Thyroid gland (tissue), 4 donors: ENCODE measurements at regions not wholly inside any gene's neighbourhood (a gene's known extent, or its start where the extent isn't known, plus 50 kb on each side); places are given as distances from the start of the nearest gene placed in this dataset.

Experiments
- POLR2A ChIP-seq, 2 donors: fragments of 450-650 bp; IDR thresholded peaks; one replicate each; pipeline ENCODE4 v1.6.1; 2017; ENCODE audit warnings: antibody characterized with exemption in 2 of 2, mild to moderate bottlenecking in 2 of 2, moderate library complexity in 1 of 2
- TF ChIP-seq, protein P1 (sequence below), 6 experiments: fragments of 200-600 bp in 3 of 6; fragments of 450-650 bp in 3 of 6; sonication (generic) in 3 of 6; IDR thresholded peaks; one replicate each; pipeline ENCODE4 v1.5.1; 2016 to 2019; ENCODE audit warnings: antibody characterized with exemption in 6 of 6, mild to moderate bottlenecking in 2 of 6, inconsistent platforms in 1 of 6, moderate library complexity in 1 of 6

GRCh38 chr3:31196881-31197364, 302.5 kb upstream of the GADL1 start:
- TF ChIP-seq, protein P1, sequence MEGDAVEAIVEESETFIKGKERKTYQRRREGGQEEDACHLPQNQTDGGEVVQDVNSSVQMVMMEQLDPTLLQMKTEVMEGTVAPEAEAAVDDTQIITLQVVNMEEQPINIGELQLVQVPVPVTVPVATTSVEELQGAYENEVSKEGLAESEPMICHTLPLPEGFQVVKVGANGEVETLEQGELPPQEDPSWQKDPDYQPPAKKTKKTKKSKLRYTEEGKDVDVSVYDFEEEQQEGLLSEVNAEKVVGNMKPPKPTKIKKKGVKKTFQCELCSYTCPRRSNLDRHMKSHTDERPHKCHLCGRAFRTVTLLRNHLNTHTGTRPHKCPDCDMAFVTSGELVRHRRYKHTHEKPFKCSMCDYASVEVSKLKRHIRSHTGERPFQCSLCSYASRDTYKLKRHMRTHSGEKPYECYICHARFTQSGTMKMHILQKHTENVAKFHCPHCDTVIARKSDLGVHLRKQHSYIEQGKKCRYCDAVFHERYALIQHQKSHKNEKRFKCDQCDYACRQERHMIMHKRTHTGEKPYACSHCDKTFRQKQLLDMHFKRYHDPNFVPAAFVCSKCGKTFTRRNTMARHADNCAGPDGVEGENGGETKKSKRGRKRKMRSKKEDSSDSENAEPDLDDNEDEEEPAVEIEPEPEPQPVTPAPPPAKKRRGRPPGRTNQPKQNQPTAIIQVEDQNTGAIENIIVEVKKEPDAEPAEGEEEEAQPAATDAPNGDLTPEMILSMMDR (IDR thresholded peaks at IDR 0.05) = no peak
- no peak for TF ChIP-seq POLR2A (IDR thresholded peaks at IDR 0.05)
